HepG2 (cell line): ENCODE measurements at regions not wholly inside any gene's neighbourhood (a gene's known extent, or its start where the extent isn't known, plus 50 kb on each side); places are given as distances from the start of the nearest gene placed in this dataset.

Experiments
- HCFC1 ChIP-seq: fragments of 150-350 bp; IDR thresholded peaks from 2 replicates; pipeline ENCODE4 v1.6.1; 2014; ENCODE audit warnings: low read depth, low read length
- MAZ ChIP-seq, 2 experiments: sonication (generic) in 1 of 2; formaldehyde crosslinking in 1 of 2; IDR thresholded peaks; 2 replicates each; pipeline versions ENCODE4 v1.5.0 to v1.6.1; 2012 to 2020; ENCODE audit warnings: low read depth in 2 of 2, mild to moderate bottlenecking in 2 of 2, borderline replicate concordance in 1 of 2, improper control_type of control experiment in 1 of 2, low read length in 1 of 2, missing genetic modification reagents in 1 of 2, moderate library complexity in 1 of 2
- ZBTB20 ChIP-seq: sonication (generic); formaldehyde crosslinking; IDR thresholded peaks from 2 replicates; pipeline ENCODE4 v1.8.1; 2023; ENCODE audit warnings: missing genetic modification reagents, low read depth, mild to moderate bottlenecking, borderline replicate concordance
- TF ChIP-seq, protein P1 (sequence below): IDR thresholded peaks from 2 replicates; pipeline ENCODE4 v1.6.1; 2012; ENCODE audit warnings: inconsistent platforms

- TF ChIP-seq ZBTB20 (CRISPR knock-in tag): no peak
- TF ChIP-seq HCFC1: no peak
- TF ChIP-seq, protein P1, sequence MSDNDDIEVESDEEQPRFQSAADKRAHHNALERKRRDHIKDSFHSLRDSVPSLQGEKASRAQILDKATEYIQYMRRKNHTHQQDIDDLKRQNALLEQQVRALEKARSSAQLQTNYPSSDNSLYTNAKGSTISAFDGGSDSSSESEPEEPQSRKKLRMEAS: no peak
- TF ChIP-seq MAZ (IDR thresholded peaks at IDR 0.05; ENCODE audit: borderline replicate concordance, low read depth, low read length): no peak
- TF ChIP-seq MAZ (CRISPR knock-in tag; IDR thresholded peaks at IDR 0.05; ENCODE audit: low read depth): no peak
These were observed 778.1 kb downstream of the TLR4 start for GRCh38 chr9:118482306-118482705.
